Adrenal gland (tissue), 9 donors: ENCODE measurements at regions not wholly inside any gene's neighbourhood (a gene's known extent, or its start where the extent isn't known, plus 50 kb on each side); places are given as distances from the start of the nearest gene placed in this dataset.

Source experiments
- DNase-seq, 7 donors: peaks; one replicate each; pipeline ENCODE4 v3.0.0-alpha.2; 2019 to 2020
- H3K27ac ChIP-seq, 5 donors: fragments of 200-600 bp; sonication (generic) in 4 of 5; 1 replicate in 3 of 5; 2 replicates in 2 of 5; pipeline versions ENCODE4 v1.5.1 to v1.8.0; 2016 to 2020; ENCODE audit warnings: mild to moderate bottlenecking in 1 of 5
- H3K27me3 ChIP-seq: fragments of 200-600 bp; 2 replicates; pipeline ENCODE4 v1.8.0; 2021
- H3K36me3 ChIP-seq, 2 donors: fragments of 200-600 bp; replicated peaks in 1 of 2; 1 replicate in 1 of 2; 2 replicates in 1 of 2; pipeline versions ENCODE4 v1.5.1 to v1.8.0; 2018 to 2022
- H3K4me1 ChIP-seq, 2 donors: fragments of 200-600 bp; replicated peaks in 1 of 2; 1 replicate in 1 of 2; 2 replicates in 1 of 2; pipeline versions ENCODE4 v1.5.1 to v1.8.0; 2018 to 2021
- H3K4me3 ChIP-seq, 4 donors: fragments of 200-600 bp; sonication (generic) in 3 of 4; one replicate each; pipeline ENCODE4 v1.5.1; 2016 to 2018
- H3K9me3 ChIP-seq, 3 donors: fragments of 200-600 bp; sonication (generic) in 1 of 3; replicated peaks in 1 of 3; 1 replicate in 2 of 3; 2 replicates in 1 of 3; pipeline versions ENCODE4 v1.5.1 to v1.8.0; 2016 to 2021
- CTCF ChIP-seq, 6 experiments: fragments of 450-650 bp in 4 of 6; fragments of 200-600 bp in 2 of 6; sonication (generic) in 1 of 6; IDR thresholded peaks; 1 replicate in 5 of 6; 2 replicates in 1 of 6; pipeline versions ENCODE4 v1.5.1 to v1.8.0; 2016 to 2021; ENCODE audit warnings: antibody characterized with exemption in 6 of 6, mild to moderate bottlenecking in 2 of 6, moderate library complexity in 1 of 6
- POLR2A ChIP-seq, 2 donors: fragments of 450-650 bp; IDR thresholded peaks; one replicate each; pipeline ENCODE4 v1.6.1; 2017; ENCODE audit warnings: antibody characterized with exemption in 2 of 2, mild to moderate bottlenecking in 2 of 2, moderate library complexity in 1 of 2
- WGBS, 4 donors: extraction: QIAGEN DNeasy Blood & Tissue Kit in 2 of 4; methylation state at CpG; one replicate each; pipeline versions ENCODE4 v1.1.5 to v1.1.7; 2013 to 2017; 5-methylcytosine and 5-hydroxymethylcytosine counted together
- intact Hi-C, 2 donors: fragments of 100-400 bp; cut with DNase I; formaldehyde crosslinking; loops; one replicate each; pipeline versions ENCODE4 v1.14.1 to v1.15.0; 2022 to 2023
- donor health status: healthy with polysubstance abuse.
- donor health status: Bipolar disorder and iron deficiency.
- donor health status: DM: yes; HTN: yes; CAD: no.
- donor health status: DM: no; HTN: no; CAD: no.
- donor health status: DM: no; HTN: no; CAD: no.

- no peak overlapping the region for H3K4me3 ChIP-seq
- TF ChIP-seq POLR2A (IDR thresholded peaks at IDR 0.05) (no peak), CTCF (IDR thresholded peaks at IDR 0.05) (no peak)
- no peaks in the 10 kb centered on the region for H3K36me3 ChIP-seq
- no peaks in the 10 kb centered on the region for H3K9me3 ChIP-seq
- H3K4me1 ChIP-seq = no peaks in the 10 kb centered on the region
- intact Hi-C loops = no loop called here
- no peaks in the 10 kb centered on the region for H3K27me3 ChIP-seq
- no peak overlapping the region for H3K27ac ChIP-seq
- WGBS, 4 donors = 29 to 78% (median 71%) methylated on average over 1 of the region's 1 CpG
- DNase-seq = no peak
Observed at GRCh38 chr3:34237946-34238345, 439.5 kb downstream of the PDCD6IP start.

GRCh38 chr3:34238407-34238806, 440.0 kb downstream of the PDCD6IP start:
- Histone ChIP-seq H3K4me3 (no peak overlapping the region), H3K9me3 (no peaks in the 10 kb centered on the region), H3K27me3 (no peaks in the 10 kb centered on the region), H3K36me3 (no peaks in the 10 kb centered on the region), H3K27ac (no peak overlapping the region), H3K4me1 (no peaks in the 10 kb centered on the region)
- TF ChIP-seq CTCF (IDR thresholded peaks at IDR 0.05) (no peak), POLR2A (IDR thresholded peaks at IDR 0.05) (no peak)
- intact Hi-C loops = no loop called here
- no peak for DNase-seq
- 26 to 68% (median 53%) methylated on average over 1 of the region's 1 CpG for WGBS, 4 donors

- intact Hi-C loops = no loop called here
- no peak for TF ChIP-seq CTCF (IDR thresholded peaks at IDR 0.05)
- no peak for TF ChIP-seq POLR2A (IDR thresholded peaks at IDR 0.05)
- Histone ChIP-seq H3K4me1 (no peaks in the 10 kb centered on the region), H3K27ac (no peak overlapping the region), H3K4me3 (no peak overlapping the region), H3K9me3 (no peaks in the 10 kb centered on the region), H3K27me3 (no peaks in the 10 kb centered on the region), H3K36me3 (no peaks in the 10 kb centered on the region)
- WGBS, 4 donors = 73 to 87% (median 83%) methylated on average over 4 of the region's 4 CpGs
- no peak for DNase-seq
Observed at GRCh38 chr3:34239287-34239686, 440.9 kb downstream of the PDCD6IP start.

- H3K4me1 ChIP-seq = no peaks in the 10 kb centered on the region
- no peak for DNase-seq
- intact Hi-C loops = no loop called here
- no peak overlapping the region for H3K4me3 ChIP-seq
- no peak for TF ChIP-seq CTCF (IDR thresholded peaks at IDR 0.05)
- no peak for TF ChIP-seq POLR2A (IDR thresholded peaks at IDR 0.05)
- no peak overlapping the region for H3K27ac ChIP-seq
- H3K9me3 ChIP-seq = no peaks in the 10 kb centered on the region
- H3K27me3 ChIP-seq = no peaks in the 10 kb centered on the region
- no peaks in the 10 kb centered on the region for H3K36me3 ChIP-seq
Observed at GRCh38 chr3:34239875-34240274, 441.4 kb downstream of the PDCD6IP start.
